ENCODE measurements at regions not wholly inside any gene's neighbourhood (a gene's known extent, or its start where the extent isn't known, plus 50 kb on each side); places are given as distances from the start of the nearest gene placed in this dataset.

DNA sequence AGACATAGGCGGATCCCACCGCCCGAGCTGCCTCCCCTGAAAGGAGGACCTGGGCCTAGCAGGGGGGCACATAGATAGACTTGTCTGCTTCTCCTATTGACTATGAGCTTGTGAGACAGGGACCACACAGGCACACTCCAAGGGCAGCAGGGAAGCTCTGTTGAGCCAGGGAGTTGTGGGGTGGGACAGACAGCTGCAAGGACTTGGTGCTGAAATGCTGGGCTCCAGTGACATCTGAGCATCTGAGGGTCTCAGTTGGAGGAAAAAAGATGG, 53.4 kb upstream of the ANO1 start:
- no peak for FAIRE-seq
- Histone ChIP-seq H3K9me3 (peaks cover 6% of the 10 kb centered on the region; the same call in 1 of the 3 replicates), H3K4me2 (no peak overlapping the region), H3K4me1 (no peaks in the 10 kb centered on the region), H3K27ac (no peak overlapping the region), H3K4me3 (no peak overlapping the region)
- DNase-seq (ENCODE audit: low read depth in 1 of 2, low spot score in 1 of 2), result no peak
- ChIA-PET POLR2A (no interaction called here), CTCF (interaction anchor here (1.1 kb wide), 2 partner anchors 23 to 109 kb away, joined by 3 to 4 read pairs; no protein-coding TSS in a partner anchor)
- TF ChIP-seq SREBF2 (IDR thresholded peaks at IDR 0.05) (no peak), NR3C1 (IDR thresholded peaks at IDR 0.05) (no peak), BHLHE40 (IDR thresholded peaks at IDR 0.05; ENCODE audit: low read depth, low read length) (no peak), ZSCAN20 (CRISPR knock-in tag; IDR thresholded peaks at IDR 0.05) (no peak), PBX3 (IDR thresholded peaks at IDR 0.05) (no peak), CEBPB (IDR thresholded peaks at IDR 0.05) (no peak), EHMT2 (IDR thresholded peaks at IDR 0.05; ENCODE audit: low read depth) (no peak), CHD4 (IDR thresholded peaks at IDR 0.05; ENCODE audit: borderline replicate concordance) (no peak), MAZ (IDR thresholded peaks at IDR 0.05; ENCODE audit: borderline replicate concordance, low read depth, low read length) (no peak), KDM1A (IDR thresholded peaks at IDR 0.05; ENCODE audit: low read depth) (no peak)
- no peak for ATAC-seq
- no CpG with 5 or more reads among the region's 3 CpGs for WGBS (ENCODE audit: missing lambda C conversion rate)

DNA sequence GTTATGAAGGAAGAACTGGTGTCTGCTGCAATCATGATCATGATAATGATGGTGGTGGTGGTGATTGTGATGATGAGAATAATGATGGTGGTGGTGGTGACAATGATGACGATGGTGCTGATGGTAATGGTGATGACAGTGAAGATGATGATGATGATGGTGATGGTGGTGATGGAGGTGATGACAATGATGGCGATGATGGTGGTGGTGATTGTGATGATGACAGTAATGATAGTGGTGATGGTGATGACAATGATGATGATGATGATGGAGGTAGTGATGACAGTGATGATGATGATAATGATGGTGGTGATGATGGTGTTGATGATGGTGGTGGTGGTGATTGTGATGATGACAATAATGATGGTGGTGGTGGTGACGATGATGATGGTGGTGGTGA, 52.8 kb upstream of the ANO1 start:
- no peak for ATAC-seq
- Histone ChIP-seq H3K9me3 (peaks cover 6% of the 10 kb centered on the region; the same call in 1 of the 3 replicates), H3K4me1 (no peaks in the 10 kb centered on the region), H3K27ac (no peak overlapping the region), H3K4me3 (no peak overlapping the region), H3K4me2 (no peak overlapping the region)
- WGBS (ENCODE audit: missing lambda C conversion rate), result 71% methylated on average over 3 of the region's 3 CpGs
- ChIA-PET CTCF (interaction anchor here (1.1 kb wide), 2 partner anchors 23 to 109 kb away, joined by 3 to 4 read pairs; no protein-coding TSS in a partner anchor), POLR2A (no interaction called here)
- DNase-seq (ENCODE audit: low read depth in 1 of 2, low spot score in 1 of 2), result no peak
- TF ChIP-seq PHF8 (IDR thresholded peaks at IDR 0.05; ENCODE audit: borderline replicate concordance, low read depth) (no peak), HES2 (IDR thresholded peaks at IDR 0.05) (no peak), BHLHE40 (IDR thresholded peaks at IDR 0.05; ENCODE audit: low read depth, low read length) (no peak), RCOR1 (IDR thresholded peaks at IDR 0.05; ENCODE audit: low read depth, low read length) (no peak), HOXA7 (CRISPR knock-in tag; IDR thresholded peaks at IDR 0.05) (no peak), ESRRA (IDR thresholded peaks at IDR 0.05; ENCODE audit: borderline replicate concordance, low read length) (no peak), ZC3H11A (IDR thresholded peaks at IDR 0.05) (no peak), RFX5 (IDR thresholded peaks at IDR 0.05) (no peak), KDM1A (IDR thresholded peaks at IDR 0.05; ENCODE audit: low read depth) (no peak), FOSL2 (IDR thresholded peaks at IDR 0.05) (no peak), FOSL2 (CRISPR knock-in tag; IDR thresholded peaks at IDR 0.05) (no peak), FOSB (CRISPR knock-in tag; IDR thresholded peaks at IDR 0.05) (no peak), NPAS2 (CRISPR knock-in tag; IDR thresholded peaks at IDR 0.05; ENCODE audit: borderline replicate concordance) (no peak), NR3C1 (IDR thresholded peaks at IDR 0.05) (no peak), PBX3 (IDR thresholded peaks at IDR 0.05) (no peak)
- TF ChIP-seq, protein P1, sequence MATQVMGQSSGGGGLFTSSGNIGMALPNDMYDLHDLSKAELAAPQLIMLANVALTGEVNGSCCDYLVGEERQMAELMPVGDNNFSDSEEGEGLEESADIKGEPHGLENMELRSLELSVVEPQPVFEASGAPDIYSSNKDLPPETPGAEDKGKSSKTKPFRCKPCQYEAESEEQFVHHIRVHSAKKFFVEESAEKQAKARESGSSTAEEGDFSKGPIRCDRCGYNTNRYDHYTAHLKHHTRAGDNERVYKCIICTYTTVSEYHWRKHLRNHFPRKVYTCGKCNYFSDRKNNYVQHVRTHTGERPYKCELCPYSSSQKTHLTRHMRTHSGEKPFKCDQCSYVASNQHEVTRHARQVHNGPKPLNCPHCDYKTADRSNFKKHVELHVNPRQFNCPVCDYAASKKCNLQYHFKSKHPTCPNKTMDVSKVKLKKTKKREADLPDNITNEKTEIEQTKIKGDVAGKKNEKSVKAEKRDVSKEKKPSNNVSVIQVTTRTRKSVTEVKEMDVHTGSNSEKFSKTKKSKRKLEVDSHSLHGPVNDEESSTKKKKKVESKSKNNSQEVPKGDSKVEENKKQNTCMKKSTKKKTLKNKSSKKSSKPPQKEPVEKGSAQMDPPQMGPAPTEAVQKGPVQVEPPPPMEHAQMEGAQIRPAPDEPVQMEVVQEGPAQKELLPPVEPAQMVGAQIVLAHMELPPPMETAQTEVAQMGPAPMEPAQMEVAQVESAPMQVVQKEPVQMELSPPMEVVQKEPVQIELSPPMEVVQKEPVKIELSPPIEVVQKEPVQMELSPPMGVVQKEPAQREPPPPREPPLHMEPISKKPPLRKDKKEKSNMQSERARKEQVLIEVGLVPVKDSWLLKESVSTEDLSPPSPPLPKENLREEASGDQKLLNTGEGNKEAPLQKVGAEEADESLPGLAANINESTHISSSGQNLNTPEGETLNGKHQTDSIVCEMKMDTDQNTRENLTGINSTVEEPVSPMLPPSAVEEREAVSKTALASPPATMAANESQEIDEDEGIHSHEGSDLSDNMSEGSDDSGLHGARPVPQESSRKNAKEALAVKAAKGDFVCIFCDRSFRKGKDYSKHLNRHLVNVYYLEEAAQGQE (IDR thresholded peaks at IDR 0.05), result no peak
- no peak for FAIRE-seq

Measured in A549 (cell line).